ENCODE measurements at regions not wholly inside any gene's neighbourhood (a gene's known extent, or its start where the extent isn't known, plus 50 kb on each side); places are given as distances from the start of the nearest gene placed in this dataset.

DNA sequence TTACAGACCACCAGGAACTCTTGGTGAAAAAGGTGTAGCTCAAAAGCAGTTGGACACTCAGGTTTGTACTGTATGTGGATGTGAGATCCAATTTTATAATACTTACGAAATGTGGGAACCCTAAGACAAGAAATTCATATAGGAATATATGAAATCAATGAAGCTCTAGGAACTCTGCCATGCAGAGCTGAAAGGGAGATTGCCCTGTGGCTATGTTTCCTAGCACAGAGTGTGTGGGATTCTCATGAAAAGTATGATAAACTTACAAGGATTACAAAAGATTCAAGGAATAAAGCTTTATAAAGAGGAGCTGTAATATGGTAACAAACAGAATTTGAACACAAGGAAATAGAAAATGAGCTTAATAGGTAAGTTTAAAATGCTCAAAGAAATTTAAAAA is 205.7 kb upstream of the FAM83B start:
- DNase-seq (ENCODE audit: low read depth in 2 of 2) = no peak

DNA sequence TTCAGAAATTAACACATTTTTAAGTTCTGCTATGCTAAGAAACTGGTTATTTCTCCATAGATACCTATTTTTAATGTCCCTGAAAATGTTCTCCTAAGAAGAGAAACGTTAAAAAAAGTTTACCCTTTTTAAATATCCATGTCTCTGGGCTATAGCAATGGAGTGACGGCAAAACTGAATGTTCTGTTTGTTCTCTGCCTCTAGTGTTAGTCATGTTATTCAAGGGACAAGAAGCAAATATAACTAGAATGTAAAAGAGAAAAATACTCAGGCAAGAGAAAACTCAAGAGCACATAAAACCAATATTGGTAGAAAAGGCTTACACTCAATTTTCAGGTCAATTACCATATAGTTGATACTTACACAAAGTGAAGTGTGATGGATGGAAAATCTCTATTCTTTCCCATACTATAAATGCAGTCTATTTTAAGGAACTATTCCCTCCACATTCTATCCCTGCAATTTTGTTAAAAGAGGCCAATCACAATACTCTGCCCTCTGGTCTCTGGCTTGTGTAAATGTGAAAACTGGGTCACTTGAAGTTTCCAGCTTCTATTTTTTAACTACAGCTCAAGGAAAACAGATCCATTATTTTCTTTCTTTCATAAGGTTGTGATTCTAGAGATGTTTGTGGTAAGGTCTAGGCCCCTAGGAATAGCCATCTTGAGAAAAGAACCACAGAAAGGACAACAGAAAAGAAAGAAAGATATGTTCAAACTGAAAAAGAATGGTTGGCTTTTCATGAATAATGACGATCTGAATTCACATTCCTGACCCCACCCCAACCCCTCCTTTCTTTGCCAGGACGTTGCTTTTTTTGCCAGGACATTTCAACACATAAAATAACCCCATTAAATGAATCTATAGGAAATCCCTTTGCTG is 200.3 kb upstream of the FAM83B start:
- DNase-seq (ENCODE audit: low read depth in 2 of 2) = no peak

DNA sequence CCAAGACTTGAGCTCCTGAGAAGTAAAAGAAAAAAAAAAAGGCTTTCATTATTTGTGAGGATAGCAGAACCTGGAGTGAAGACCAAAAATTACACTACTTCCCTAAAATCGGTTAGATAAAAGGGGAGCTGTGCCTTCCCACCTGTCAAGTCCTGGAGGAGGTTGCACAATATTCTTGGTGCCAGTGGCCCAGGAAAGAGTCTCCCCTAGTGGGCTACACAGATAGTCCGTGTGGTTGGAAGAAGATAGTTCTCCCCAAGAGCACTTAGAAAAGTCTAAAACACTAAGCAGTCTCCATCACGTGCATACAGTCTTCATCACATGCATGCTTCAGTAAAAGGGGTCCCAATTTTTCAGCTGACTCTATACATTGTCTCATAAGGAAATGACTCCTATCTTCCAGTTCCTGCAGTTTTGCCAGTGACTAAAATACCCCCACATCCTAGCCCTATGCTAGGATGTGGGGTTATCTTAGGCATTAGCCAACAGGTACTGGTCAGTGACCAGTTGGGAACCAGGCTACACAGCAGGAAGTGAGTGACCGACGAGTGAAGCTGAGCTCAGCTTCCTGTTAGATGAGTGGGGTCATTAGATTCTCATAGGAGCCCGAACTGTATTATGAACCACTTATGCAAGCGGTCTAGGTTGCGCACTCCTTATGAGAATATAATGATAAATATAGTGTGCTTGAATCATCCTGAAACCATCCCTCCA is 199.5 kb upstream of the FAM83B start:
- DNase-seq (ENCODE audit: low read depth in 2 of 2) = no peak

DNA sequence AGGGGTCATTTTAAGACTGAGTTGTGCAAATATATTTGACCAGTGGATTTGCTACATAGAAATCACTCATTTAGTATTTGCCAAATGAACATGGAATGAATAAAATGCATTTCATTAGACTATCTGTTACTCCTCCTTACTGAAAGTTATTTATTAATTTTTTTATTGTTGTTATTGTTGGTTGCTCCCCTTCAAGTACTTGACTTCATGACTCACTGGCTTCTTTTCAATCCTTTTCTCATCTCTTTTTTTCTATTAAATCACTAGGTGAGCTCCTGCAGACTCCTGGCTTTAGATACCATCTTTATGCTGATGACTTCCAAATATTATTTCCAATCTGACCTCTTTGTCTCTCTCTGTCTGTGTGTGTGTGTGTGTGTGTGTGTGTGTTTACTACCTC is 192.2 kb upstream of the FAM83B start:
- DNase-seq (ENCODE audit: low read depth in 2 of 2) = no peak

DNA sequence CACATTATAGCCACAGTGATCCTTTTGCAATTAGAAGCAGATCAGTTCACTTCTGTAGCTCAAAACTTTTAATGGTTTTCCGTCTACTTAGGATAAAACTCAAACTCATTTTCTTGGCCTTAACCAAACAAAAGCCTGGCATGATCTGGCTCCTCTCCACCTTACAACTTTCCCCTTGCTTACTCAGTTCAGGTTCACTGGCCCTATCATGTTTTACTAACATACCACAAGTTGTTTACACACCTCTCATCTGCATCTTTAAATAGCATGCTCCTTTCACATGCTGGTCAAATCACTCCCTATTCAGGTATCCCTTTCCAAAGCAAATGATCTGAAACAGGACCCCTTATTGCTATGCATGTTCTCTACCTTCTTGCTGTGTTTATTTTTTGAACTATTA is 191.4 kb upstream of the FAM83B start:
- no peak for DNase-seq (ENCODE audit: low read depth in 2 of 2)

DNA sequence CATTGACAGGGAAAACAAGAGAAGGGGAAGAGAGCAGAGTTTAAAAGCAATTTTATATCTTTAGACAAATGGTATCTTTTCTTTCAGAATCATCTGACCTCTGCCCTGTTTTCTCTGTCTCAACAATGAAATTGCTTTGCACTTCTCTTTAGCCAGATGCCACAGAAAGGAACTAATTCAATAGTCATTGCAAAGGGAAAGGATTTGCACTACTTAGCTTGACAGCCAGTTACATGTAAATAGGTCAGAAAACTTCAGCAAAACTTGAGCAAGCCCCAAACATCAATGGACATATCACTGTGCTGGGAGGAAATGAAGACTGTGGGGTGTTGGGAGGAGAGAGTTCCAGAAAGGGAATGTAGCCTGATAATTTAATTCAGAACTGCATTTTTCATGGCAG is 181.3 kb upstream of the FAM83B start:
- no peak for DNase-seq (ENCODE audit: low read depth in 2 of 2)

DNA sequence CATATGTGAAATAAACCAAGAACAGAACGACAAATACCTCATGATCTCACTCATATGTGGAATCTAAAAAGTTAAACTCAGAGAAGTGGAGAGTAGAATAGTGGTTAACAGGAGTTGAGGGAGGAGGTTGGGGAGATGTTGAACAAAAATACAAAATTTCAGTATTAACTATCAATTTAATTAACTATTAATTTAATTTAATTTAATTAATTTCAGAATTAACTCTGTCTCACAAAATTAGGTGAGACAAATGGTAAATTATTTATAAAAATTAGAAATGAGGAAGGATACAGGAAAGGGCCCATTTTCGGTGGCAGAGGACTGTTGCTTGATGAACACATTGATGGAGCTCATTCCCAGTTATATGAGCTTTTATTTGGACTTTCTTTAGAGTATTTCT is 166.0 kb upstream of the FAM83B start:
- no peak for DNase-seq (ENCODE audit: low read depth in 2 of 2)

DNA sequence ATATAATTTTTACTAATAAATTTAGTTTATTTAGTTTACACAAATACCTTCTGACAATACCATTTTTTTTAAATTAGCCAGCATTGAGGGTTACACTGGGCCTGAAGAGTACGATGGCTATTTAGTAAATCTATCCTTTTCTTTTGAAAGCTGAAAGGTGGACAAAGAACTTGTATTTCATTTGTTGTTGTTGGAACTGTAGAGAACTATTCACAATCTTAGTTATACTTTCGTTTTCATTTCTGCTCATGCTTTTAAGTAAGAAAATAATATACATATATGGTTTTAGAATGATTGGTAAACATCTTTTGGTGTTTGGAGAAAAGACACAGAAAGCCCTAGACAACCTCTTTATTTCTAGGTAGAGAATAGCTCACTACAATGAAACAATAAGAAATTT is 165.3 kb upstream of the FAM83B start:
- no peak for DNase-seq (ENCODE audit: low read depth in 2 of 2)

DNA sequence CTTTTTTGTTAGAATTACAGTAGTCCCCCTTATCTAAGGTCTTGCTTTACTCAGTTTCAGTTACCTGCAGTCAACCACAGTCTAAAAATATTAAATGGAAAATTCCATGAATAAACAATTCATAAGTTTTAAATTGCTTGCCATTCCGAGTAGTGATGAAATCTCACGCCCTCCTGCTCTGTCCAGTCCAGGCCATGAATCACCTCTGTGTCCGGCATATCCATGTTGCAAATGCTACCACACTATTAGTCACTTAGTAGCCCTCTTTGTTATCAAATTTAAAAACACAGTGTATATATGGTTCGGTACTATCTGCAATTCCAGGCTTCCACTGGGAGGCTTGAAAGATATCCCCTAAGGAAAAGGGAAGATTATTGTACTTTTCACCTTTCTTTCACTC is 164.6 kb upstream of the FAM83B start:
- DNase-seq (ENCODE audit: low read depth in 2 of 2) = no peak

DNA sequence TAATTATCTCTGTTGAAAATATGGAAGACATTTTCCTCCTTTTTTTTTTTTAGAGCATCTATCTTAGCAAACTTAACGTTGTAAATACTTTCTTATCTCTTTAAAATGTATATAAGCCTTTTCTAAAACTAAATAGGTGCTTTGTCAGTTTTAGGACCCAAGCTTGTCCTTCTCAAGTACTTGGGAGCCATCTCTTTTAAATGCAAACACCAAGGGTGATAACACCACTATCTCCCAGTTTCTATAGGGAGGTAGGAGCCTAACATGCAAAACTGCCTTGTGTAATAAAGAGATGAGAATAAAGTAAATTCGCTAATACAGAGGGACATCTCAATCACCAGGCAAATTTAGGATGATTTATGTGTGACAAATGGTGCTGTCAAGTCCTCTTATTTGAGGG is 157.0 kb upstream of the FAM83B start:
- no peak for DNase-seq (ENCODE audit: low read depth in 2 of 2)

DNA sequence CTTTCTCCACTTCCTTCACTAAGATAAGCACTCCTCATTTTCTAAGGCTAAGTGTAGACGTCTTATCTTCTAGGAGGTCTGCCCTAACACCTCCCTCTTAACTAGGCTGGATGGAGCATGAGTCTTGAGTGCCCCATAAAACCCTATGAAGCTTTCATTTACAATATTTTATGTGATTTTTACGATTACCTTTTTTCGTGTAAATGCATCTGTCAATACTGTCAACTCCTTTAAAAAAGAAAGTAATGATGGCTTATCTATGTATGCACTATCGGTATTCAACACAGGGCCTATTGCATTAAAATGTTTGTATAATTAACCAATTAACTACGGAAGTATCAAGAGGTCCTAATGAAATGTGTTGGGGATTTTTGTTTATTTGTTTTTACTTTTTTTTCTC is 156.0 kb upstream of the FAM83B start:
- no peak for DNase-seq (ENCODE audit: low read depth in 2 of 2)

DNA sequence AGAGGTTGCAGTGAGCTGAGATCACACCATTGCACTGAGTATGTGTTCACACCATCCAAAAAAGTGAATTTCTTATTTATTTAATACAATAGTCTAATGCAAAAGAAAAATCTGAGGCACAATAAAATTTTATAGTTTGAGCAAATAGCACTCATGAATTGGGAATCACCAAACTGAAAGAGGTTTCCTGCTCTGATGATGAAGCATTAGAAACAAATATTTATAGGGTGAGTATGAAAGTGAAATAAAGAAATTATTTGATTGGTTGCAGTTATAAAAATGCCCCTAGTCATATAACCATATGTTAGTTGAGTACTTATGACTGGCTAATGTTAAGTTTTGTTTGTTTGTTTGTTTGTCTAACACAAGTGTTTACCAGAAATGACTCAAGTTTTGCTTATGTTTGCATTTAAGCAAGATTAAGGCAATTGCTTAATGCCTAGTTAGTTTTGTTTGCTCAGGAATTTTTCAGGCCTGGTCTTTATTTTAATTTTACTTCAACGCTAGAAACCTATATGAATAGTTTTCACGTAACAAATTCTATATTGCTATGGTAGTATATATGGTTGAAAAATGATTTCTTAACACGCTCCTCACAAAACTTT is 151.5 kb upstream of the FAM83B start:
- DNase-seq (ENCODE audit: low read depth in 2 of 2) = no peak

DNA sequence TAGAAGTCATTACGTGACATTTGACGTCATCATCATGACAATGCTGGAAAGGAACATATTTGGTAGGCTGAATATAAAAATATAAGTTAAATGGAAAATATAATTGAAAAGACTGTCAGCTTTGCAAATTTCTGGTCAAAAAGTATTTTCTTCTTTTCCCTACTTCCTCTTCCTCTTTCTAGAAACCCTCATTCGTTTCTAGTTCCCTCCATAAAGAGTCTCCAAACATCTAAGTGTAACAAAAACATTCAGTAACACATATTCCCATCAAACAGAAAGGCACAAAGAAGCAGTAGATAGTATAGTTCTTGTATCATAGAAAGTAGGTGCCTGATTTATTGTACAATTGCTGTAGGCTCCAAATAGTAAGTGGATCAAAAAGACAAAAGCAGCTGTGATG is 150.8 kb upstream of the FAM83B start:
- DNase-seq (ENCODE audit: low read depth in 2 of 2) = no peak

DNA sequence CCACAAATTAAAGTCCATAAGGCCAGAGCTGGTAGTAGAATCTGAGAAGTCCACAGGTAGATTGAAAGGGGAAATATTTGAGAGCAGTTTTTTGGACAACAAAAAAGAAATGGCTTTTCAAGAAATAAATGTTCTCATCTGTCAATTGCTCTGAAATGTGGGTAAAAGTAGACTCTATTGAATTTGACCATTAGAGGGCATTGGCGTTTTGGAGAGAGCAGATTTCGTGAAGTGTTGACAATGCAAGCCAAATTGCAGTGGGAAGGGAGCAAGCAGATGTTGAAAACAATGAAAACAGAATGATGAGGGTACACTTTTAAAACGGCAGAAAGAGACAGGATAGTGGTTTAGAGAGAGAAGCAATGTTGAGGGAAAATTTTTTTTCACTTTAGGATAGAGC is 149.1 kb upstream of the FAM83B start:
- no peak for DNase-seq (ENCODE audit: low read depth in 2 of 2)

DNA sequence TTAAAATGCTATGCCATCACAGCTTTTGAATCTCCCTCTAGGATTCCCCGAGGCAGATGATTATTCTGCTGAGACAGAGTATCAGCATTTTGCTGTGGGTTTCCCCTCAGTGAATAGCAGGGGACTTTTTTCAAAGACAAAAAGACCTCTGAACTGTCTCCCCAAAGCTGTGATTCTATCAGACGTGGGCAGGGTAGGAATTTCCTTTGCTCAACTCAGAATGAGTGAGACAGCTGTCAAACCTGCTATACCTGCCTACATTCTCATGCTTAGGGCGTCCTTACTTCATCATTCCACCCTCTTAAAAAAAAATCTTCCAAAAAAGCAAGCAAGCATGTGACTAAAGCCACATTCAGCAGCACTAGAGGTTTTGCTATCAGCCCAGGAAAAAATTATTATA is 147.6 kb upstream of the FAM83B start:
- no peak for DNase-seq (ENCODE audit: low read depth in 2 of 2)

DNA sequence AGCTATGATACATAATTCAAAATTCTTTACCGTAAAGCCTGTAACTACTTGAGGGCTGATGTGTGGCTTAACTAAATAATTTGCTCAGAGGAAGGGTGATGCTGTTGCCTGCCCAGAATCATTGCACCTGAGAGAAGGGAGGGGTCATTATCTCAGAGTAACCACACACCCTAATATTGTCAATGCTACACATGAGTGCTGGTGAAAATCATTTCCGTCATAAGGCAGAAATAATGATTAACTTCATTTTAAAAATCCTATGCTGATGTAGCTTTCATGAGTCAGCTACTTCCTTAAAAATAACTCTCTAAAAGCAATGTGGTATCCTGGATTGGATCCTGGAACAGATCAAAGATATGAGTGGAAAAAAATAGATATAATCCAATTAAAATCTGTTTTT is 146.4 kb upstream of the FAM83B start:
- no peak for DNase-seq (ENCODE audit: low read depth in 2 of 2)

DNA sequence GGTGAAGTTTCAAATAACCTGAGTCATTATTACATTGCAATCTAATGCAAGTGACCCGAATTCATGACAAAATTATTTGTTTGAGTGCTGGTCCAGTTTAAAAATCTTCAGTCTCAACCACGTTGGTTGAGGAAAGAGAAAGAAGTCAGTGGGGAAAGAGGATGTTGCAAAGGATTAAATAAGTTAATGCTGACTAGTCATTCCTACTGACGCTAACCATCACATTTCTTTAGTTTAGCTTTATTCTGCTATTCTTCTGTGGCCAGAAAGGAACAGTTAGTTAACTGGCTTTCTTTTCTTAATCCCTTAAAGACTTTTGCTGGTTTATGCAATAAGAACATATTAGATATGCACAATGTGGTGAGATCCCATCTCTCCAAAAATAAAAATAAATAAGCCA is 143.8 kb upstream of the FAM83B start:
- DNase-seq (ENCODE audit: low read depth in 2 of 2) = no peak

DNA sequence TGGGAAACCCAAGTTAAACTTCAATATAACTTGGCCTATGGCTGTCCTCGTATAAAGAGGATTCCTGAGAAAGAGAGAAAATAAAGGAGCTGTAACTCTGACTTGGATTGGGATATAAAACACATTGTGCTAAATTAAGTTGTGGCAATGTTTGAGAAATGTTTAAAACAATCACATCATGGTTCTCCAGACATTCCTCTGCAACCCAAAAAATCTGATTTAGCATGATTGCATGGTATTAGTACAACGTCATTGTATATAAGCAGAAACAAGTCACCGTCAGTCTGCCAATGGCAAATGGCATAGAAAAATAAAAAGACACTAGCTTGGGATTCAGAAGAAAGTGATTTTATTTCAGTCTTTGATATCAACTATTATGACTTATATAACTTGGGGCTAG is 140.2 kb upstream of the FAM83B start:
- DNase-seq (ENCODE audit: low read depth in 2 of 2) = no peak

DNA sequence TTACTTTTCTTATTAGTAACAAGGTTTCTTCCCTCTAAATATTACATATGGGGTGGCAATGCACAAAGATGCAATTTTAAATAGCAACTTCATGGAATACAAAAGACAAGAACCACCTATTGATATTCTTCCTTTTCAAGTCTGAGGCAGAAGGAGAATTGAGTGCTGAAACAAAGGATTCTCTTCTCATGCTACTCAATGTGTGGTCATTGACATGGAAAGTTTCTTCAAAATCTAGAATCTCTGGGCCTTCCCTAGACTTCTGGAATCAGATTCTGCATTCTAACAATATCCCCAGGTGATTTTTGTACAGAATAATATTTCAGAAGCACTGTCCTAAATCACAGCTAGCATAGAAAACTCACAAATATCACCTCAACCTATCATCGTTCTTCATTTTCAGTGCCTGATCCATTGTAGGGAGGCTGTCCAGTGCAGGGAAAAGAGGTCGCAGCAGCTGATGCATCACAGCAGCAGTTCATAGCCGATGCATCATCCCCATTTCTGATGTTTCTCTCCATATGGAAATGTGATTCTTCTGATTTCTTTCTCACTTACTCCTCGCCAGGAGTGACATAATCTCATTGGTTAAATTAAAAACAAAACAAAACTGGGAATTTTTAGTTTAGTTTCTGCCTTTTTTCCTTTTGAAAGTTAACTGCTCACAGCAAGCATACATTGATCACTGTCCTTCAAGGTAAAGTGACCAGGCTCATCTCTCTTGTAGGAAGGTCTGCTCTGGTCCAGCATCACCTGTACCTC is 139.5 kb upstream of the FAM83B start:
- DNase-seq (ENCODE audit: low read depth in 2 of 2) = no peak

DNA sequence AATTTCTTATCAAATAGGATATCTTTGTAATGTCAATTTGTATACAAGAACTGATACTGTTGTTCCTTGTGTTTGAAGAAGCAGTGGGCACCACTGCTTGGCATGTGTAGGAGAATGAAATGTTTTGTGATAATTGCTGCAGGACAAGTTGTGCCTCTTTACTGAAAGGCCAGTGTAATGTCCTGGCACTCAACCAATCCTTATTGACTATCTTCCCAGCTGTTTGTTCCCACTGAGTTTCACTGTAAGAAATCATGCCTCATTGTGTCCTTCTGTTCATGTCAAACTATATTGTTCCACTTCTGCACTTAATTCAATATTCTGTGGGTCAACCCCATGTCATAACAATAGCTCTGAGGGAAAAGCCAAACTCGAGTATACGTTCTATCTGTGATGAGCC is 136.1 kb upstream of the FAM83B start:
- DNase-seq (ENCODE audit: low read depth in 2 of 2) = no peak

DNA sequence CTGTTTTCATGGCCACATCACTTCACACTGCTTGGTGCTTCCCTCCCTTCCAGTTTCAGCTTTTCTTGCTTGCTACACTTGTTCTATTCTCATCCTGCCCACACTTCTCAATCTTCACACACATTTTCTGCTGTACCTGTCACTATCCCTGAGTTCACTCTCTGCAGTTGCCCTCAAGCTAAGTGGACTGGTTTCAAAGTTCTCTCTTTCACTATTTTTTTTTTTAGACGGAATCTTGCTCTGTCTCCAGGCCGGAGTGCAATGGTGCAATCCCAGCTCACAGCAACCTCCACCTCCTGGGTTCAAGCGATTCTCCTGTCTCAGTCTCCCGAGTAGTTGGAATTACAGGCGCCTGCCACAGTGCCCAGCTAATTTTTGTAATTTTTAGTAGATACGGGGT is 130.6 kb upstream of the FAM83B start:
- no peak for DNase-seq (ENCODE audit: low read depth in 2 of 2)

DNA sequence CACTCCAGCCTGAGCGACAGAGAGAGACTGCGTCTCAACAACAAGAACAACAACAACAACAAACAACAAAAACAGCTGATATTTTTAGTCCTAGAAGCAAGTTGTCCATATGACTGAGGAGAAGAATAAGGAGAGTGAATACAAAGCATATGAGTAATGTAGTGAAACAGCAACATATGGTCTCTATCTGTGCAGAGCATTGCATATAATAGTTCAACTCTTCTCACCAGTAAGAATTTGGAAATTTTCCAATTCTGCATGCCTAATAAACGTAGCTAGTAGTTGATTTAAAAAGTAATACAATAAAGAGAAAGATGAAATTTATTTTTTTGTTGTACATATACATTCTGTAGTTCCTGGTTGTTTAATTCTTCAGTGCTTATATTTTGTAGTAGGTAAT is 129.7 kb upstream of the FAM83B start:
- DNase-seq (ENCODE audit: low read depth in 2 of 2) = no peak

All from stimulated activated CD4-positive, alpha-beta T cell treated with anti-CD3 and anti-CD28 coated beads, Interleukin-4, amount 100 ng/mL, for 48 hours (primary cell).